ENCODE measurements at regions not wholly inside any gene's neighbourhood (a gene's known extent, or its start where the extent isn't known, plus 50 kb on each side); places are given as distances from the start of the nearest gene placed in this dataset.

- Histone ChIP-seq H3K4me1 (peaks cover 9 to 16% (median 14%) of the 10 kb centered on the region in 4 donors), H3K4me3 (no peak overlapping the region), H3K9me3 (no peaks in the 10 kb centered on the region), H3K27me3 (no peaks in the 10 kb centered on the region), H3K36me3 (no peaks in the 10 kb centered on the region), H3K27ac (replicated peaks in 1 of 4) (no peak overlapping the region)
- TF ChIP-seq CTCF (IDR thresholded peaks at IDR 0.05), result no peak
- no peak for TF ChIP-seq EP300 (IDR thresholded peaks at IDR 0.05)
- TF ChIP-seq POLR2A (IDR thresholded peaks at IDR 0.05; ENCODE audit: low read depth), result no peak
- TF ChIP-seq POLR2AphosphoS5 (IDR thresholded peaks at IDR 0.05), result no peak
- DNase-seq (ENCODE audit: extremely low spot score), result no peak
- WGBS, result 94% methylated on average over 1 of the region's 1 CpG
- intact Hi-C loops (cut with DNase I), result no loop called here
These were observed 193.7 kb upstream of the CFAP20DC start for GRCh38 chr3:59243476-59243875.

GRCh38 chr3:59240666-59241255, 190.9 kb upstream of the CFAP20DC start:
- no peaks in the 10 kb centered on the region for H3K9me3 ChIP-seq
- DNase-seq (ENCODE audit: extremely low spot score), result no peak
- TF ChIP-seq POLR2A (IDR thresholded peaks at IDR 0.05; ENCODE audit: low read depth) (no peak), CTCF (IDR thresholded peaks at IDR 0.05) (no peak), POLR2AphosphoS5 (IDR thresholded peaks at IDR 0.05) (no peak), EP300 (IDR thresholded peaks at IDR 0.05) (no peak)
- no peaks in the 10 kb centered on the region for H3K36me3 ChIP-seq
- no peaks in the 10 kb centered on the region for H3K27me3 ChIP-seq
- intact Hi-C loops (cut with DNase I), result no loop called here
- WGBS, result 87% methylated on average over 2 of the region's 2 CpGs
- no peak overlapping the region for H3K27ac ChIP-seq (replicated peaks in 1 of 4)
- H3K4me3 ChIP-seq, result no peak overlapping the region
- H3K4me1 ChIP-seq, result peaks cover 6 to 15% (median 11%) of the 10 kb centered on the region in 4 donors

GRCh38 chr3:59237121-59237520, 187.3 kb upstream of the CFAP20DC start:
- no peaks in the 10 kb centered on the region for H3K27me3 ChIP-seq
- H3K4me3 ChIP-seq, result no peak overlapping the region
- H3K27ac ChIP-seq (replicated peaks in 1 of 4), result no peak overlapping the region
- H3K36me3 ChIP-seq, result no peaks in the 10 kb centered on the region
- H3K9me3 ChIP-seq, result no peaks in the 10 kb centered on the region
- TF ChIP-seq EP300 (IDR thresholded peaks at IDR 0.05) (no peak), POLR2A (IDR thresholded peaks at IDR 0.05; ENCODE audit: low read depth) (no peak), POLR2AphosphoS5 (IDR thresholded peaks at IDR 0.05) (no peak), CTCF (IDR thresholded peaks at IDR 0.05) (no peak)
- 83% methylated on average over 6 of the region's 6 CpGs for WGBS
- no peak for DNase-seq (ENCODE audit: extremely low spot score)
- peaks cover 0 to 13% (median 4%) of the 10 kb centered on the region in 4 donors for H3K4me1 ChIP-seq
- intact Hi-C loops (cut with DNase I), result no loop called here

GRCh38 chr3:59235634-59236012, 185.8 kb upstream of the CFAP20DC start:
- no peak overlapping the region for H3K4me3 ChIP-seq
- intact Hi-C loops (cut with DNase I), result no loop called here
- no peaks in the 10 kb centered on the region for H3K36me3 ChIP-seq
- no peaks in the 10 kb centered on the region for H3K27me3 ChIP-seq
- H3K4me1 ChIP-seq, result peaks cover 0 to 13% (median 4%) of the 10 kb centered on the region in 4 donors
- DNase-seq (ENCODE audit: extremely low spot score), result no peak
- TF ChIP-seq EP300 (IDR thresholded peaks at IDR 0.05), result no peak
- no peak for TF ChIP-seq POLR2AphosphoS5 (IDR thresholded peaks at IDR 0.05)
- no peak for TF ChIP-seq CTCF (IDR thresholded peaks at IDR 0.05)
- no peak for TF ChIP-seq POLR2A (IDR thresholded peaks at IDR 0.05; ENCODE audit: low read depth)
- WGBS, result 52% methylated on average over 3 of the region's 3 CpGs
- no peaks in the 10 kb centered on the region for H3K9me3 ChIP-seq
- H3K27ac ChIP-seq (replicated peaks in 1 of 4), result no peak overlapping the region
